Karpas-422 (cell line): ENCODE measurements at regions not wholly inside any gene's neighbourhood (a gene's known extent, or its start where the extent isn't known, plus 50 kb on each side); places are given as distances from the start of the nearest gene placed in this dataset.

Experiments
- DNase-seq: peaks from one replicate; pipeline ENCODE4 v3.0.0-alpha.2; 2015
- H2AFZ ChIP-seq: fragments of 200-600 bp; sonication (generic); 2 replicates; pipeline ENCODE4 v1.6.1; 2014; ENCODE audit warnings: antibody characterized with exemption, low read length, mixed read lengths
- H3K27ac ChIP-seq: fragments of 200-600 bp; sonication (generic); 2 replicates; pipeline ENCODE4 v1.5.1; 2014; ENCODE audit warnings: mild to moderate bottlenecking, low read length, moderate library complexity
- H3K27me3 ChIP-seq: fragments of 200-600 bp; sonication (generic); 2 replicates; pipeline ENCODE4 v1.6.1; 2014; ENCODE audit warnings: low read length, mixed read lengths
- H3K36me3 ChIP-seq: fragments of 200-600 bp; sonication (generic); 2 replicates; pipeline ENCODE4 v1.6.1; 2014; ENCODE audit warnings: low read length, mixed read lengths; ENCODE audit not compliant: insufficient read depth
- H3K4me1 ChIP-seq: fragments of 200-600 bp; sonication (generic); 2 replicates; pipeline ENCODE4 v1.6.1; 2014; ENCODE audit warnings: mild to moderate bottlenecking, low read length, mixed read lengths
- H3K4me2 ChIP-seq: fragments of 200-600 bp; sonication (generic); 2 replicates; pipeline ENCODE4 v1.6.1; 2014; ENCODE audit warnings: low read length, low read depth, mild to moderate bottlenecking; ENCODE audit not compliant: poor library complexity, severe bottlenecking
- H3K4me3 ChIP-seq: fragments of 200-600 bp; sonication (generic); 2 replicates; pipeline ENCODE4 v1.5.1; 2014; ENCODE audit warnings: mild to moderate bottlenecking, antibody characterized with exemption, low read length, mixed read lengths
- H3K79me2 ChIP-seq: fragments of 200-600 bp; sonication (generic); 2 replicates; pipeline ENCODE4 v1.6.1; 2014; ENCODE audit warnings: mild to moderate bottlenecking, low read length, mixed read lengths
- H3K9ac ChIP-seq: fragments of 200-600 bp; sonication (generic); 2 replicates; pipeline ENCODE4 v1.6.0; 2014; ENCODE audit warnings: low read length
- H3K9me2 ChIP-seq: fragments of 200-600 bp; sonication (generic), shearing (Covaris generic); replicated peaks from 2 replicates; pipeline ENCODE4 v1.6.0; 2014; ENCODE audit warnings: mild to moderate bottlenecking, low read length, moderate library complexity; ENCODE audit not compliant: insufficient read depth
- H3K9me3 ChIP-seq: fragments of 300-700, 200-600 bp; sonication (generic); 2 replicates; pipeline ENCODE4 v1.6.1; 2014; ENCODE audit warnings: low read length, mixed read lengths
- H4K20me1 ChIP-seq: fragments of 200-600 bp; sonication (generic); 2 replicates; pipeline ENCODE4 v1.6.1; 2014; ENCODE audit warnings: mild to moderate bottlenecking, antibody characterized with exemption, low read length, low read depth; ENCODE audit not compliant: insufficient read depth

DNA sequence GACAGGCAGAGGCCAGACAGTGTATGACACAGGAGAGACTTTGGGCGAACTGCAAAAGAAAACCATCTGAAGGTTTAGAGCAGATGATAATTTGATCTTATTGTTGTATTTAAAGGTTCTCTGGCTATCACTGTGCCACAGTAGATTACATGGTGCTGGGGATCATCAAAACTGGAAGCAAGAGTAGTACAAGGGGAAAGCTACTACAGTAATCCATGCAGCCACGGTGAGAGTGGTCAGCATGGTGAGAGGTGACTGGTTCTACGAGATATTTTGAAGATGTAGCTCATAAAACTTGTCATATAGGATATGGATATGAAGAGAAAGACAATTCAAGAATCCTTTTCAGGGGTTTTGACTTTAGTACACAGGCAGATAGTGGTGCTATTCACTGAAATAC, 194.8 kb upstream of the GULP1 start:
- Histone ChIP-seq H3K4me2 (no peak overlapping the region), H2AFZ (no peak overlapping the region), H3K4me1 (no peaks in the 10 kb centered on the region), H3K27me3 (no peaks in the 10 kb centered on the region), H3K9me3 (peaks cover 16% of the 10 kb centered on the region), H3K9me2 (no peaks in the 10 kb centered on the region), H3K4me3 (no peak overlapping the region), H3K79me2 (no peaks in the 10 kb centered on the region), H3K27ac (no peak overlapping the region), H3K9ac (no peak overlapping the region), H3K36me3 (no peaks in the 10 kb centered on the region), H4K20me1 (no peaks in the 10 kb centered on the region)
- DNase-seq: no peak

DNA sequence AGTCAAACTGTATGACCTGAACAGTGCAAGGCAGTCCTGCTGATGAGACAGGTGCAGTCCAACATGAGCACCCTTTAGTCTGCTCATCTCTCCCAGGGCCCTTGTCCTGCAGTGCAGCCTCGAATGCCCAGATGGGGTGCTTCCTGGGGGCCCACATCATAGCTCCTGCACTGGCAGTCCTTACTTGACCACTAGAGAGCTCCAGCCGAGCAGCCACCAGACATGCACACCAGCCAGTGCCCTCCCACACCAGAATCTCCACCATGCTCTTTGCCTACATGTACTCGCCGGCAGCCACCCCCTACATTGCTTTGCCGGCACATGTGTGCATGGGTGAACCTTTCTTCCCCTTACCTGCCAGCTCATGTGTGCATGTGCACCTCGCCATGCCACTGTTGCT, 188.8 kb upstream of the GULP1 start:
- Histone ChIP-seq H2AFZ (no peak overlapping the region), H3K79me2 (no peaks in the 10 kb centered on the region), H3K9ac (no peak overlapping the region), H3K9me3 (peaks cover 20% of the 10 kb centered on the region), H3K4me3 (no peak overlapping the region), H3K4me1 (no peaks in the 10 kb centered on the region), H3K9me2 (no peaks in the 10 kb centered on the region), H3K36me3 (no peaks in the 10 kb centered on the region), H3K27ac (no peak overlapping the region), H4K20me1 (no peaks in the 10 kb centered on the region), H3K27me3 (no peaks in the 10 kb centered on the region), H3K4me2 (no peak overlapping the region)
- DNase-seq: no peak

DNA sequence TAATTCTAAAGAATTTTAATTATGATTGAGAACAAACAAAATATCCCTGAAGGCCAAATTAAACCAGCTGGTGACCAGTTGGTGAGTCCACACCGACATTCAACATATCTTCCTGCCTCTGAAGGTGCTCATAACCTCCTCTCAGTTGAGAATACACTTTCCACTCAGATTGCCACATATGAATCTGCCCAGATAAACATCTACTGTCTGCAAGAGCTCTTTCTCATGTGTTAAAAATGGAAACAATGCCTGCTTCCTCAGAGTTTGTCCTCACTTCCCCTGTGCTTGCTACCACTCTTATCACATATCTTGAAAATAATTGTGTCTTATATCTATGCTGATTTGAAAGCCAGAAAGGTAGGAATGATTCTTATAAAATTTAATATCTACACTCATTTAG, 177.7 kb upstream of the GULP1 start:
- no peaks in the 10 kb centered on the region for H3K36me3 ChIP-seq
- H4K20me1 ChIP-seq: no peaks in the 10 kb centered on the region
- H3K79me2 ChIP-seq: no peaks in the 10 kb centered on the region
- H3K27me3 ChIP-seq: no peaks in the 10 kb centered on the region
- H3K9me2 ChIP-seq: no peaks in the 10 kb centered on the region
- H3K27ac ChIP-seq: no peak overlapping the region
- no peak overlapping the region for H3K9ac ChIP-seq
- H2AFZ ChIP-seq: no peak overlapping the region
- H3K4me2 ChIP-seq: no peak overlapping the region
- DNase-seq: no peak
- H3K4me3 ChIP-seq: no peak overlapping the region
- peaks cover 14% of the 10 kb centered on the region; the same call in 1 of the 2 replicates for H3K9me3 ChIP-seq
- no peaks in the 10 kb centered on the region for H3K4me1 ChIP-seq

DNA sequence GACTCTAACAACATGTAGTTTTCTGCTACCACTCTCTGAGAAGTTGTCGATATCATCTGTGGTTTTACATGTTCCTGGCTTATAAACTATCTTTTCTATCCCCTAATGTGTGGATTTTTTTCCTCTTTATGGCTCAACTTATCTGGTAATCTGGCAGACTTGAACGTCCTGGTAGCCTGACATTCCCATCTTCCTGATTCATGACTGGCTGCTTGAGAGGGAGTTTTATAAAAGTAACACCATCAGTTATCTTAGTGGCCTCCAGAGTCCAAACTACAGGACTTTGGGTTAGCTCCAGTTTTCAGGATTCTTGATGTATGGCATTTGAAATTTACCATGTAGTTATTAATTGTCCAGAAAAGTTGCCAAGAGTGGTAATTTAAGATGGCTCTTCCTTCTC, 174.0 kb upstream of the GULP1 start:
- DNase-seq: no peak
- no peak overlapping the region for H3K27ac ChIP-seq
- no peaks in the 10 kb centered on the region for H3K9me2 ChIP-seq
- no peaks in the 10 kb centered on the region for H3K4me1 ChIP-seq
- H3K9me3 ChIP-seq: peaks cover 14% of the 10 kb centered on the region
- H3K36me3 ChIP-seq: no peaks in the 10 kb centered on the region
- no peak overlapping the region for H3K4me3 ChIP-seq
- H2AFZ ChIP-seq: no peak overlapping the region
- H4K20me1 ChIP-seq: no peaks in the 10 kb centered on the region
- no peak overlapping the region for H3K9ac ChIP-seq
- no peak overlapping the region for H3K4me2 ChIP-seq
- no peaks in the 10 kb centered on the region for H3K79me2 ChIP-seq
- no peaks in the 10 kb centered on the region for H3K27me3 ChIP-seq

DNA sequence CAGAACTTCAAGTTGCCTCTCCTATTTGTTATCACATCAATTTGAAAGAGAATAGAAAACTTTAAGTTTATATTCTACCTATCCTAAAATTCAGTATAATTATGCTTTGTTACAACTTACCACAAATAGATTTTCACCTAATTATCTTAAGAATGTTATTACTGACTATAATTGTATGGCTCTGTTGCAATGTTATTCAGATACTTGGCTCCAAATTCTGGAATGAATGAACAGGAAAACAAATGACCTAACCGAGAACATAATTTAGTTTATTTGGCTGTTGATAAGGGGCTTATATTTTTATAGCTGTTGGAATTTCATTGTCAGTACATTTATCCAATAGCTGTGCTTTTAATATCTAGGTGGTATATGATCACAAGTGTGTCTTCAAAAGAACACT, 173.2 kb upstream of the GULP1 start:
- Histone ChIP-seq H3K79me2 (no peaks in the 10 kb centered on the region), H3K4me1 (no peaks in the 10 kb centered on the region), H3K36me3 (no peaks in the 10 kb centered on the region), H2AFZ (no peak overlapping the region), H3K9ac (no peak overlapping the region), H3K4me3 (no peak overlapping the region), H4K20me1 (no peaks in the 10 kb centered on the region), H3K9me2 (no peaks in the 10 kb centered on the region), H3K4me2 (no peak overlapping the region), H3K27me3 (no peaks in the 10 kb centered on the region), H3K27ac (no peak overlapping the region), H3K9me3 (peaks cover 14% of the 10 kb centered on the region)
- DNase-seq: no peak

DNA sequence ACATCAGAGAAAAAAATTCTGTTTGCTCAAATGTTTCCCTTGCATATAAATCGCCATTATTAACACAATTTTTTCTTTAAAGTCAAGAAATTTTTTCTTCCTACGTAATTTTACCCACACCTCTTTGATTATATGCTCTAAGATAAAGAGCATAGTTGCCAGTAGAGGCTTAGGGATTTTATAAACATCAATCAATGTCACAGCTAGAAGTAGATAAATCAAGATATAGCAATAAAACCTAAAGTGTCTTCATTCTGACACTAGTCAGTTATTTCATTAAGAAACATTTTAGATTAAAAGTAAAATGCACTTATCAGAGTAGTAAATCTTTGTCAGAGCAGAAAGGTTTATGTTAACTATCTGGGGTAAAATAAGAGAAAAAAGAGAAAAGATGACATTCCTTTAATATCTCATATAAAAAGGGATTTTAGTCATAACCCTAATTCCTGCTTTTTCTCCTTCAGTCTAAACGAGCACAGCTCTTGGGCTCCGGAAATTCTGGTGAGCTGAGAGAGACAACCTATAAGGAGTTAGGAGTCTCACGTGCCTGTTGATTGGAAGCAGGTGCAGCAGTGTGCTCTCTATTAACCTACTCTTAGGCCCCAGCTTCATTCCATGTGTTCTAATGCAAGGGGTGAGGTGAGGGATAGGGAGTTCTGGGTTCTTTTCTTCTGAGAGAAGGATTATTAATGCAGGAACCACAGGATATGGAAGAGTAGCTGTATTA, 172.4 kb upstream of the GULP1 start:
- H3K36me3 ChIP-seq: no peaks in the 10 kb centered on the region
- H3K9ac ChIP-seq: no peak overlapping the region
- no peaks in the 10 kb centered on the region for H3K9me2 ChIP-seq
- H3K27me3 ChIP-seq: no peaks in the 10 kb centered on the region
- H3K9me3 ChIP-seq: peaks cover 14% of the 10 kb centered on the region
- H3K4me2 ChIP-seq: no peak overlapping the region
- DNase-seq: no peak
- H3K4me3 ChIP-seq: no peak overlapping the region
- no peak overlapping the region for H2AFZ ChIP-seq
- H3K4me1 ChIP-seq: no peaks in the 10 kb centered on the region
- no peaks in the 10 kb centered on the region for H4K20me1 ChIP-seq
- no peaks in the 10 kb centered on the region for H3K79me2 ChIP-seq
- no peak overlapping the region for H3K27ac ChIP-seq

DNA sequence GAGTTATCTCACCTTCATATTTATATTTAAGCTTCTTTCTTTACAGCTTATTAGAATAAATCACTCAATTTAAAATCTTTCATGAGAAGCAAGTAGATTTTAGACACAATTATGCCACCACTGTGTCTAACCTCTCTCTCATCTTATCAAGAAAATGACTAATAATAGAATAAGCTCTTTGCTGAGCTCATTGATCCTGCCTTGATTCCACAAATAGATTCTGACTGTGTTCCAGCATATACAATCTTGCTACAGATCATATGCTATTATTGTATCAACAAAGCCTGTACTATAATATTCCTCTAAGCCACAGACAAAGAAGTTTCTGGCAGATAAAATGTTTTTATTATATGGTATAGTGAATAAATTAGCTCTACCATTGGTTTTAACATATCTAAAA, 168.7 kb upstream of the GULP1 start:
- no peak overlapping the region for H3K9ac ChIP-seq

DNA sequence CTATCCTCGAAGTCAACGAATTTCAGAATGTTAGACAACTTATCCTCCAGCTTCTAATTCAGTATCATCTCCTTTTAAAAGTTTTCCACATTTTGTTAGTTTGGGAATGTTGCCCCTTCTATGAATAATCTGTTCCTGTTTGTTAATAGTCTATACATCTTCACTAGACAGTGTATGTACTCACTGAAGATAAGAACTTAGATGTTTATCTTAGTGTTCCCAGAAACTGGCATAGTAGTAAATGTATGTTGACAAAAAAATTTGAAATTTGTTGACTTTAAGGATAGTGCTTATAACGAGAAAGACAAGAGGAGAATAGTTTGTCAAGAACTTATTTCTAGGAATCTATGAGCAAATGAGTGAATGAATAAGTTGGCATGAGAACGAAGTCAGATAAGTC, 162.0 kb upstream of the GULP1 start:
- H3K27ac ChIP-seq: no peak overlapping the region
- no peaks in the 10 kb centered on the region for H3K27me3 ChIP-seq
- no peak overlapping the region for H2AFZ ChIP-seq
- no peaks in the 10 kb centered on the region for H3K4me1 ChIP-seq
- no peaks in the 10 kb centered on the region for H4K20me1 ChIP-seq
- no peak for DNase-seq
- H3K9ac ChIP-seq: no peak overlapping the region
- H3K9me2 ChIP-seq: no peaks in the 10 kb centered on the region
- H3K4me2 ChIP-seq: no peak overlapping the region
- no peak overlapping the region for H3K4me3 ChIP-seq
- peaks cover 13% of the 10 kb centered on the region for H3K9me3 ChIP-seq
- H3K36me3 ChIP-seq: no peaks in the 10 kb centered on the region
- no peaks in the 10 kb centered on the region for H3K79me2 ChIP-seq

More for the DNA sequence above, 168.7 kb upstream of the GULP1 start:
- Histone ChIP-seq H2AFZ (no peak overlapping the region), H3K4me2 (no peak overlapping the region), H3K36me3 (no peaks in the 10 kb centered on the region), H3K27ac (no peak overlapping the region), H3K9me2 (no peaks in the 10 kb centered on the region), H3K4me1 (no peaks in the 10 kb centered on the region), H3K79me2 (no peaks in the 10 kb centered on the region), H3K4me3 (no peak overlapping the region), H4K20me1 (no peaks in the 10 kb centered on the region), H3K27me3 (no peaks in the 10 kb centered on the region), H3K9me3 (peaks cover 8% of the 10 kb centered on the region)
- DNase-seq: no peak
